Fibroblast of lung (primary cell): ENCODE measurements at regions not wholly inside any gene's neighbourhood (a gene's known extent, or its start where the extent isn't known, plus 50 kb on each side); places are given as distances from the start of the nearest gene placed in this dataset.

Experiments used
- CTCF ChIP-seq, 2 donors: IDR thresholded peaks in 1 of 2; conservative IDR thresholded peaks in 1 of 2; 1 replicate in 1 of 2; 2 replicates in 1 of 2; pipeline ENCODE4 v1.5.1; 2011 to 2012; ENCODE audit warnings: low read length in 2 of 2, control low read depth in 1 of 2, inconsistent platforms in 1 of 2, low read depth in 1 of 2, mild to moderate bottlenecking in 1 of 2
- EZH2 ChIP-seq: IDR thresholded peaks from 2 replicates; pipeline ENCODE4 v1.5.1; 2012; ENCODE audit warnings: low read length, control low read depth, mild to moderate bottlenecking; ENCODE audit errors: missing control alignments

GRCh38 chr14:51145246-51145645 lies 50.3 kb upstream of the TRIM9 start:
- TF ChIP-seq CTCF (conservative IDR thresholded peaks at IDR 0.05 in 1 of 2, IDR thresholded peaks at IDR 0.05 in 1 of 2; ENCODE audit: low read depth in 1 of 2, low read length in 2 of 2) (no peak), EZH2 (no peak)
